Retinal pigment epithelial cell (primary cell): ENCODE measurements at regions not wholly inside any gene's neighbourhood (a gene's known extent, or its start where the extent isn't known, plus 50 kb on each side); places are given as distances from the start of the nearest gene placed in this dataset.

Source experiments
- DNase-seq: peaks from one replicate; pipeline ENCODE4 v3.0.0-alpha.2; 2010; ENCODE audit warnings: low read depth
- H3K4me3 ChIP-seq: 2 replicates; pipeline ENCODE4 v1.5.1; 2011; ENCODE audit warnings: mild to moderate bottlenecking, low read length, control low read depth, moderate library complexity
- CTCF ChIP-seq: conservative IDR thresholded peaks from 2 replicates; pipeline ENCODE4 v1.5.1; 2011; ENCODE audit warnings: low read depth, low read length, control low read depth, inconsistent platforms

- DNase-seq = no peak
- TF ChIP-seq CTCF = no peak
- H3K4me3 ChIP-seq = no peak overlapping the region
These were observed 265.5 kb downstream of the SEC23A start for GRCh38 chr14:38837343-38838048.

- DNase-seq = no peak
- TF ChIP-seq CTCF = no peak
- H3K4me3 ChIP-seq = no peak overlapping the region
These were observed 266.5 kb downstream of the SEC23A start for GRCh38 chr14:38836539-38836938.

- H3K4me3 ChIP-seq = no peak overlapping the region
- no peak for DNase-seq
- TF ChIP-seq CTCF = no peak
These were observed 267.2 kb downstream of the SEC23A start for GRCh38 chr14:38835874-38836273.

GRCh38 chr14:38828183-38828827 lies 274.7 kb downstream of the SEC23A start:
- no peak overlapping the region for H3K4me3 ChIP-seq
- TF ChIP-seq CTCF = no peak
- DNase-seq = no peak

- no peak overlapping the region for H3K4me3 ChIP-seq
- no peak for DNase-seq
- TF ChIP-seq CTCF = no peak
These were observed 278.3 kb downstream of the SEC23A start for GRCh38 chr14:38824706-38825105.

- no peak for DNase-seq
- H3K4me3 ChIP-seq = no peak overlapping the region
- TF ChIP-seq CTCF = no peak
These were observed 284.5 kb downstream of the SEC23A start for GRCh38 chr14:38818555-38818954.
